Heart left ventricle (tissue), 13 donors: ENCODE measurements at regions not wholly inside any gene's neighbourhood (a gene's known extent, or its start where the extent isn't known, plus 50 kb on each side); places are given as distances from the start of the nearest gene placed in this dataset.

Experiments
- CTCF ChIP-seq, 12 donors: fragments of 200-600 bp; sonication (generic) in 4 of 12; IDR thresholded peaks; one replicate each; pipeline versions ENCODE4 v1.5.0 to v1.8.0; 2018 to 2022; ENCODE audit warnings: antibody characterized with exemption in 12 of 12, mild to moderate bottlenecking in 5 of 12
- POLR2A ChIP-seq, 2 donors: fragments of 450-650 bp; IDR thresholded peaks; one replicate each; pipeline ENCODE4 v1.6.1; 2017; ENCODE audit warnings: antibody characterized with exemption in 2 of 2, mild to moderate bottlenecking in 2 of 2, moderate library complexity in 2 of 2
- donor health status: ischemic (EF 13 %, LVEDD 7.1; RV severe dilation, severe dysfunction).
- donor health status: DM: no; HTN: yes; CAD: no.
- donor health status: DM: no; HTN: no; CAD: no.
- donor health status: ischemic (EF 25% LVEDD 6.9; RV normal size, moderate dysfunction).
- donor health status: ischemic (EF 25% LVEDD 5.7; RV mildly dilated, moderate dysfunction).
- donor health status: ischemic (EF 35%, LVEDD 5.7; RV mildly dilated, moderate dysfunction).
- donor health status: nonischemic (EF 11% LVEDD 7.7; RV severe dilation, severe dysfunction).
- donor health status: DM: yes; HTN: yes; CAD: no.
- donor health status: PGD.
- donor health status: ischemic (EF 29% LVEDD 5.4; RV normal size, mild dysfunction).
- donor health status: nonischemic (EF 23%, LVEDD 6.1; RV moderate dilation, normal function).

GRCh38 chr12:84551373-84551772 lies 361.2 kb downstream of the SLC6A15 start:
- TF ChIP-seq CTCF (IDR thresholded peaks at IDR 0.05) (no peak), POLR2A (IDR thresholded peaks at IDR 0.05) (no peak)
